Neural progenitor cell (in vitro differentiated cells): ENCODE measurements at regions not wholly inside any gene's neighbourhood (a gene's known extent, or its start where the extent isn't known, plus 50 kb on each side); places are given as distances from the start of the nearest gene placed in this dataset.

ENCODE experiments used
- DNase-seq: peaks from one replicate; pipeline ENCODE4 v3.0.0-alpha.2; 2016; ENCODE audit warnings: low spot score
- H2AFZ ChIP-seq: fragments of 200-600 bp; sonication (generic); replicated peaks from 2 replicates; pipeline ENCODE4 v1.6.1; 2016; ENCODE audit warnings: antibody characterized with exemption
- H3F3A ChIP-seq: fragments of 200-600 bp; sonication (generic); 2 replicates; pipeline ENCODE4 v1.6.1; 2016; ENCODE audit warnings: antibody characterized with exemption, low read depth
- H3K27ac ChIP-seq: fragments of 200-600 bp; sonication (generic); 2 replicates; pipeline ENCODE4 v1.5.1; 2016; ENCODE audit warnings: mild to moderate bottlenecking
- H3K27me3 ChIP-seq: fragments of 200-600 bp; sonication (generic); 2 replicates; pipeline ENCODE4 v1.6.1; 2016; ENCODE audit warnings: mild to moderate bottlenecking, moderate library complexity
- H3K36me3 ChIP-seq: fragments of 200-600 bp; sonication (generic); 2 replicates; pipeline ENCODE4 v1.5.1; 2016
- H3K4me1 ChIP-seq: fragments of 200-600 bp; sonication (generic); 2 replicates; pipeline ENCODE4 v1.6.1; 2016; ENCODE audit warnings: mixed run types
- H3K4me2 ChIP-seq: fragments of 200-600 bp; sonication (generic); 2 replicates; pipeline ENCODE4 v1.6.1; 2016
- H3K4me3 ChIP-seq: fragments of 200-600 bp; sonication (generic); 2 replicates; pipeline ENCODE4 v1.5.1; 2016
- H3K79me2 ChIP-seq: fragments of 200-600 bp; sonication (generic); 2 replicates; pipeline ENCODE4 v1.6.1; 2016; ENCODE audit warnings: low read depth
- H3K9ac ChIP-seq: fragments of 200-600 bp; sonication (generic); 2 replicates; pipeline ENCODE4 v1.6.1; 2016
- H3K9me3 ChIP-seq: fragments of 200-600 bp; sonication (generic); 2 replicates; pipeline ENCODE4 v1.5.1; 2016; ENCODE audit warnings: low read depth
- H4K20me1 ChIP-seq: fragments of 200-600 bp; sonication (generic); 2 replicates; pipeline ENCODE4 v1.6.1; 2016; ENCODE audit warnings: low read depth
- H3K27ac Mint-ChIP-seq: 3 replicates; pipeline ENCODE4 v1.8.0; 2021; ENCODE audit warnings: mixed read lengths
- H3K27me3 Mint-ChIP-seq: 2 replicates; pipeline ENCODE4 v1.8.0; 2022; ENCODE audit warnings: low read depth, mild to moderate bottlenecking, inconsistent platforms, moderate library complexity, mixed read lengths; ENCODE audit not compliant: insufficient read depth
- H3K36me3 Mint-ChIP-seq: 3 replicates; pipeline ENCODE4 v1.8.0; 2021; ENCODE audit warnings: mixed read lengths
- H3K4me1 Mint-ChIP-seq: 3 replicates; pipeline ENCODE4 v1.8.0; 2021; ENCODE audit warnings: mixed read lengths
- H3K4me3 Mint-ChIP-seq: 3 replicates; pipeline ENCODE4 v1.8.0; 2021; ENCODE audit warnings: mild to moderate bottlenecking, moderate library complexity, mixed read lengths
- H3K9me3 Mint-ChIP-seq: 3 replicates; pipeline ENCODE4 v1.8.0; 2020; ENCODE audit warnings: mixed read lengths
- EZH2 ChIP-seq: fragments of 200-600 bp; sonication (generic); IDR thresholded peaks from 2 replicates; pipeline ENCODE4 v1.6.1; 2017; ENCODE audit warnings: antibody characterized with exemption, mild to moderate bottlenecking, moderate library complexity
- EZH2phosphoT487 ChIP-seq: fragments of 200-600 bp; sonication (generic); IDR thresholded peaks from 2 replicates; pipeline ENCODE4 v1.6.1; 2017; ENCODE audit warnings: antibody characterized with exemption
- TF ChIP-seq, protein P1 (sequence below): fragments of 200-600 bp; sonication (generic); IDR thresholded peaks from 2 replicates; pipeline ENCODE4 v1.5.1; 2017; ENCODE audit warnings: antibody characterized with exemption, mild to moderate bottlenecking

DNA sequence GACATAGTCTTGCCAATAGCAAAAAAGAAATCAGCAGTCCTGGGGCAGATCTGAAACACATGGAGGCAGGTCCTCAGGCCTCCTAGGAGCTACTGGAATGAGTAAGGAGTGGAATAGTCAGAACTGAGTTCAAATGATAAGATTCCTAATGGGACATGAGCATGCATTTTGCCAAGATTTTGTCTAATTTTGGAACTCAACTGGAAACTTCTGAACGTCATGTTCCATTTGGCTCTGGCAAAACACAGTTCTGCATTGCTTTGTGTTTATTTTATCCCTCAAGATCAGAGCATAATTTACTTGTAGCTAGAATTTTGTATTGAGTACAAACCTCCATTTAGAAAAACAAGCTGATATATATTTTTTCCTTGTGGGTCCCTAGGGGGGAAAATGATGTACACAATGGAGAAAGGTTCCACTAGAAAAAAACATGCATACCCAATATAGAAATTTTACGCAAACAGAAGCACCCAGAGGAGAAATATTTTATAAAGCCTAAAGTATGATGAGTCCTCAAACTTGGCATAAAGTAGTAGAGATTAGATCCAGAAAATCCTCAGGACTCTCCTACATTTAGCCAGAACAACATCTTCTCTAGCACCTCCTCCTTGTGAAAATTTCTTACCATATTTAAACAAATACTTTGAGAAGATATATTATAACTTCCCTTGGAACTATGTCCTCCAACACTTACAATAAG is 149.0 kb upstream of the SERP2 start:
- H3K27ac Mint-ChIP-seq: no peak overlapping the region
- H3K4me3 Mint-ChIP-seq: no peak overlapping the region
- DNase-seq: no peak
- peaks cover 13% of the 10 kb centered on the region for H3K4me1 ChIP-seq
- no peaks in the 10 kb centered on the region for H3K27me3 ChIP-seq
- H3K36me3 ChIP-seq: no peaks in the 10 kb centered on the region
- H3K4me3 ChIP-seq: no peak overlapping the region
- H3K27ac ChIP-seq: no peak overlapping the region
- no peaks in the 10 kb centered on the region for H3K27me3 Mint-ChIP-seq
- H3K36me3 Mint-ChIP-seq: no peaks in the 10 kb centered on the region
- no peak for TF ChIP-seq EZH2phosphoT487
- TF ChIP-seq EZH2: no peak
- TF ChIP-seq, protein P1, sequence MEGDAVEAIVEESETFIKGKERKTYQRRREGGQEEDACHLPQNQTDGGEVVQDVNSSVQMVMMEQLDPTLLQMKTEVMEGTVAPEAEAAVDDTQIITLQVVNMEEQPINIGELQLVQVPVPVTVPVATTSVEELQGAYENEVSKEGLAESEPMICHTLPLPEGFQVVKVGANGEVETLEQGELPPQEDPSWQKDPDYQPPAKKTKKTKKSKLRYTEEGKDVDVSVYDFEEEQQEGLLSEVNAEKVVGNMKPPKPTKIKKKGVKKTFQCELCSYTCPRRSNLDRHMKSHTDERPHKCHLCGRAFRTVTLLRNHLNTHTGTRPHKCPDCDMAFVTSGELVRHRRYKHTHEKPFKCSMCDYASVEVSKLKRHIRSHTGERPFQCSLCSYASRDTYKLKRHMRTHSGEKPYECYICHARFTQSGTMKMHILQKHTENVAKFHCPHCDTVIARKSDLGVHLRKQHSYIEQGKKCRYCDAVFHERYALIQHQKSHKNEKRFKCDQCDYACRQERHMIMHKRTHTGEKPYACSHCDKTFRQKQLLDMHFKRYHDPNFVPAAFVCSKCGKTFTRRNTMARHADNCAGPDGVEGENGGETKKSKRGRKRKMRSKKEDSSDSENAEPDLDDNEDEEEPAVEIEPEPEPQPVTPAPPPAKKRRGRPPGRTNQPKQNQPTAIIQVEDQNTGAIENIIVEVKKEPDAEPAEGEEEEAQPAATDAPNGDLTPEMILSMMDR: no peak
- peaks cover 32% of the 10 kb centered on the region for H3K4me1 Mint-ChIP-seq
- peaks cover 3% of the 10 kb centered on the region for H3K9me3 Mint-ChIP-seq
- no peaks in the 10 kb centered on the region for H3K79me2 ChIP-seq
- no peak overlapping the region for H2AFZ ChIP-seq
- H3F3A ChIP-seq: no peaks in the 10 kb centered on the region
- H3K9ac ChIP-seq: no peak overlapping the region
- H3K9me3 ChIP-seq: no peaks in the 10 kb centered on the region
- no peaks in the 10 kb centered on the region for H4K20me1 ChIP-seq
- no peak overlapping the region for H3K4me2 ChIP-seq

DNA sequence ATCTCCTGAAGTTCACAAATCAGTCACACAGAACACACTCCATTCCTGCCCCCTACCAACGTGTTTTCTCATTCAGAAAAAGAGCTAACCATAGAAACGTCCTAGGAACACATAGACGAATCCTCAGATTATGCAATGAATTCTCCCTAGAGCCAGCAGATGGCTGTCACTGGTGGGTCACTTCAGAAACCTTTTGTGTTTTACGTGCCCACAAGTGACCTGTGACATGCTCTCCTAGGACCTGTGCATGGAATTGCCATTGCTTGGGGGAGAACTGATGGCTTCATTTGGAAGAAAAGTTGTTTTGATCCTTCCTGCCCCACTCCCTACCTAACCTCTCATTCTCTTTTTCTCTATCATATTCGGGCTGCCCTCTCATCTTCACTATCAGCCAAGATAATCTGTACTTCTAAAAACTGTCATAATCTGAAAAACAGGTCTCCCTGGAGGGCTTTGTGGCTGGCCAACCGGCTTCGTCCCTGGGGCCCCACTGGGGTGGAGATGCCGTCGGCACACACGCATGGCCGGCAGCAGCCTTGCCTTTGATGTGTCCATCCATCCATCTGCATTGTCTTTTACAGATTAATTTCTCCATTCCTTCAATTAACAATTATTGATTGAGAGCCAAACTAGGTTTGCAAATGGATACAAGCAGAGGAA is 144.1 kb upstream of the SERP2 start:
- Mint-ChIP-seq H3K27ac (no peak overlapping the region), H3K4me3 (no peak overlapping the region)

DNA sequence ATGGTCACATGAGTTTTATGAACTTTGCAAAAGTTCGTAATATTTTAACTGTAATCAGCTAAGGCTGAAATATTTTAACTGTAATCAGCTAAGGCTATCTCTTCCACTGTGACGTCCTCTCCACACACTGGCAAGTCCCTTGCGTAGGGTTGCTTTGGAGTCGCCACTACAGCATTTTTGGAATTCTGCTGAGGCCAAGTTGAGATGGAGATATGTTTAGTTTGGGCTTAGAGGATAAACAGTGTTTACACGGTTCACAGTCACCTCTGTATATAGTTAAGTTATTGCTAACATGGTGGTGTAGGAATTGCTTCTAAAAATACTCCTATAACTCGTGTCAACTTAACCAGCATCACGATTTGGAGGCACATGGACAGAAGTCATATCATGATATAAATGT is 143.6 kb upstream of the SERP2 start:
- Histone ChIP-seq H3K9me3 (no peaks in the 10 kb centered on the region), H4K20me1 (no peaks in the 10 kb centered on the region), H3K4me3 (no peak overlapping the region), H3K9ac (no peak overlapping the region), H3K36me3 (no peaks in the 10 kb centered on the region), H3K4me1 (no peaks in the 10 kb centered on the region), H3F3A (no peaks in the 10 kb centered on the region), H3K27ac (no peak overlapping the region), H3K27me3 (no peaks in the 10 kb centered on the region), H3K79me2 (no peaks in the 10 kb centered on the region), H3K4me2 (no peak overlapping the region), H2AFZ (no peak overlapping the region)
- no peak for DNase-seq
- no peaks in the 10 kb centered on the region for H3K9me3 Mint-ChIP-seq
- no peaks in the 10 kb centered on the region for H3K27me3 Mint-ChIP-seq
- peaks cover 9% of the 10 kb centered on the region for H3K4me1 Mint-ChIP-seq
- no peak for TF ChIP-seq EZH2phosphoT487
- TF ChIP-seq, protein P1: no peak
- no peak for TF ChIP-seq EZH2
- no peak overlapping the region for H3K27ac Mint-ChIP-seq
- peaks cover 5% of the 10 kb centered on the region for H3K36me3 Mint-ChIP-seq
- H3K4me3 Mint-ChIP-seq: no peak overlapping the region

More for the DNA sequence above, 144.1 kb upstream of the SERP2 start:
- Mint-ChIP-seq H3K27me3 (no peaks in the 10 kb centered on the region), H3K9me3 (no peaks in the 10 kb centered on the region), H3K4me1 (peaks cover 9% of the 10 kb centered on the region), H3K36me3 (peaks cover 5% of the 10 kb centered on the region)
- TF ChIP-seq EZH2: no peak
- no peak for TF ChIP-seq EZH2phosphoT487
- TF ChIP-seq, protein P1: no peak
- H3K36me3 ChIP-seq: no peaks in the 10 kb centered on the region
- no peak overlapping the region for H3K4me2 ChIP-seq
- DNase-seq: no peak
- H3K27me3 ChIP-seq: no peaks in the 10 kb centered on the region
- no peaks in the 10 kb centered on the region for H3F3A ChIP-seq
- H3K9ac ChIP-seq: no peak overlapping the region
- H4K20me1 ChIP-seq: no peaks in the 10 kb centered on the region
- H3K79me2 ChIP-seq: no peaks in the 10 kb centered on the region
- no peak overlapping the region for H3K4me3 ChIP-seq
- H3K27ac ChIP-seq: no peak overlapping the region
- no peak overlapping the region for H2AFZ ChIP-seq
- no peaks in the 10 kb centered on the region for H3K4me1 ChIP-seq
- H3K9me3 ChIP-seq: no peaks in the 10 kb centered on the region
